Hematopoietic multipotent progenitor cell treated with erythropoietin and hydrocortisone succinate and interleukin-3 and kit ligand, for 4 days (in vitro differentiated cells): ENCODE measurements at regions not wholly inside any gene's neighbourhood (a gene's known extent, or its start where the extent isn't known, plus 50 kb on each side); places are given as distances from the start of the nearest gene placed in this dataset.
A peak's percentile ranks its signal among the peaks of the same experiment; 100 is the strongest.
"Not testable (repeated sequence)": the region's sequence is repeated elsewhere in the genome, so short reads cannot be mapped to it uniquely, and the experiment has no call there.

Experiments
- DNase-seq: peaks from one replicate; pipeline ENCODE4 v3.0.0-alpha.2; 2015

DNA sequence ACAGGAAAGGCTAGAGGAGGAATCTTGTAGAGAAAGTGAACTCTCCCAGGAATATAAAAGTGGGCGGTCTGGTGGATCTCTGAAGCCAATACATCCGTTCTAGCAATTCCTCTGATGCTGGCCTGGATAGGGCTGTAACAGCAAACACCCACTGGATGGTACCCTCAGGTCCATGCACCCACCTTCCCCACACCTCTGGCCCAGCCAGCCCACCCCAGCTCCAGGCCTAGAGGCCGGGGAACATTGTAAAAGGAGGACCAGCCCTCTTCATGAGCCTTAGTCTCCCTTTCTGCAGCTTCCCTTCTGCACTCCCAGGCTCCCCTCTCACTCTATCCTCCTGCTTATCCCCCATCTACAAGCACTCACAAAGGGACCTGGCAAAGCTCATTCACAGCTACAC lies 443.9 kb downstream of the BUD13 start:
- no peak for DNase-seq

DNA sequence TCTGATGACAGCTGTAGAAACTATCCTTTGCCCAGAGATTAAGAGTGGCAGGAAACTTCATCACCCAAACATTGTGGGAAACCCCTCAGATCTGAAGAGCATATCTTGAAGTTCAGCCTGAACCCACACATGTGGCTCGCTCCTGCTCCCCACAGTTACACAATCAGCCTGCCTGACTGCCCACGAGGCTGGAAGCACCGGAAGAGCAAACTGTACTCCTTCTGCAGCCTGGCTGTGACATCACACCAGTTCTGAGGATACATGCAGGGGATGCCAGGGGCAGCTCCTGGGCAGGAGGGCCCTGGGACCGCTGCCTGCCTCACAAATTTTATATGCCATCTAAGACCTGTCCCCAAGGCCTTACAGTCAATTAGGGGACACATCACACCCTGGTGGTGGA lies 444.4 kb downstream of the BUD13 start:
- no peak for DNase-seq

- DNase-seq = no peak
Measured at GRCh38 chr11:116326146-116326545, 446.6 kb downstream of the BUD13 start.

DNA sequence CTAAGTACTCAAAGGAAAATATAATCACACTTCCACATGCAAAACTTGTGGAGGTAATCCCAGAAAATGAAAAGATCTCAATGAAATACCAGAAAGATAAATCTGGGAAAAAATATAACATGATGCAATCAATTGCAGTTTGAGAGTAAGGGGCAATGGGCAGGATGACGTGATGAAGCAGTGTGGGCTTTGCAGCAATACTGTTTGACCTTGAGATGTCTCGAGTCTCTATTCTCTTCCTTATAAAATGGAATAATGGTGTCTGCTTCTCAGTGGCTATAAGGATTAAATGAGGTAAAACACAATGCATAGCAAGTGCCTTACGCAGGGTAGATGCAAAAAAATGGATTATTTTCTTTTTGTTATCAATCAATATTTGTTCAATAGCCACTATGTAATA lies 447.5 kb downstream of the BUD13 start:
- no peak for DNase-seq

- DNase-seq = not testable (repeated sequence)
Measured at GRCh38 chr11:116324077-116324476, 448.7 kb downstream of the BUD13 start.

DNA sequence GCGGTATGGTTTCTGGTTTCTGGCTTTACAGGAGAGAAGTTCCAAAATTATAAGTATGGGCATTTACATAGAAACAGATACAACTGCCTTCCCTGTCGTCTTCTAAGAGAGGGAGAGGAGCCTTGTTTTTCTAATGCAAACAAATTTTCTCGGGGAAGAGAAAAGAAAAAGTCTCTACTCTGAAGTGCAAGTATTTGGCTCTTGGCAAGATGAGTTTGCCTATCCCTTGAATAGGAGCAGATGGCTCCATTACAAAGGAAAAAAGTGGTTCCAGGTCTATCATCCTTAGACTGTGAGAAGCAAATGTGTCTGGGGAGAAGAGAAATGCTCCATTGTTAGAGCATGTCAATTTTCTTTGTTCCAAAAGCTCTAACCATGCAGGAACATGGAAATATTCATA lies 455.6 kb downstream of the BUD13 start:
- DNase-seq = no peak

DNA sequence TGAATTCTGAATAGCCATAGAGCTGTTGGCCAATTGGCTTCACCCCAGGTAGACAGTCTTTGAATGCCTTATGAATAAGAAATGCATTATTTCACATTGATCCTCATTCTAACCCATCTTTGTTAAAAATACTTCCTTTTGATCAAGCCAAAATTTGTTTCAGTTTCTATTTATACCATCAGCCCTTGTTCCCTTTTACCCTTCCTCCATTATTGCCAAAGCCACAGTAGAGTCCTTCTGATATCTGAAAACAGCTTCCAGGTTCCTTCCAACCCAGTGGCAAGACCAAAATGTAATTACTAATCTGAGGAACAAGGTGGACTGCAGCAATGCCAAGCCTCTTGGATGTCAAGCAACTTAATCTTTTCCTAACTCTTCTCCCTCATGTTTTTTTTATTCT lies 458.8 kb downstream of the BUD13 start:
- no peak for DNase-seq

DNA sequence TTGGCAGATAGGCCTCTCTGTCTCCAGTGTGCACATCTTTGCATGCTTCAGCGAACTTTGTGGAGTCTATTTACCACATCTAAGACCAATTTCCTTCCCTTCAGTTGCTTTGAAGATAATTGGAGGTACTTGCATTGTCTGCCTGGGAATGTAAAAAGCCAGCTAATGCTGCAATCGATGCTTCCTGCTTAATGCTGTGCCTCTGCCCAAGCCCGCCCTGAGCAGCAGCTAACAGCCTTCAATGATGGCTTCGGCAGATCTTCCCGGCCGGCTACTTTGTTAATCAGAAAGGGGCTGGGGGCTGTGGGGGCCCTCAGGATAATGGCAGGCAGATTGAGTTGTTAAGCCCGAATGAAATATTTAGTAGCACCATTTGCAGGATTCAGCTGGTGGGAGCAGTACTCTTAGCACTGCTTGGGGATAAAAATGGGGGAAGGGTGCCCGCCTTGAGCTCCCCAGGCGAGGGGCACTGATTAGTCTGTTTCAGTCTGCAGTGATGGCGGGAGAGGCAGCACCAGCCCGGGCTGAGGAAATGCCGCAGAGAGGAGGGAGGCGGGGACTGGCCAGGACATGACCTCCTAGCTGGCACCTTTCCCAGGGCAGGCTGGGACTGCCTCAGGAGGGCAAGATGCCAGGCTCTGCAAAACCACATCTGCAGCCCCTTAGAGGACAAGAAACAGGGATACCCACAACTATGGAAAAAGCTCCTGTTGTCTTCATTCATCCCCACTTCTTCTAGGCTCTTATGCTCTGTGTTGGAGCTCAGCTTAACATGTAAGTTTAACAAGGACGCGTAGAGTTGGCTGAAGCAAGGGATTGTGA lies 460.0 kb downstream of the BUD13 start:
- DNase-seq = peak; percentile 70

- no peak for DNase-seq
Measured at GRCh38 chr11:116311206-116311605, 461.6 kb downstream of the BUD13 start.

DNA sequence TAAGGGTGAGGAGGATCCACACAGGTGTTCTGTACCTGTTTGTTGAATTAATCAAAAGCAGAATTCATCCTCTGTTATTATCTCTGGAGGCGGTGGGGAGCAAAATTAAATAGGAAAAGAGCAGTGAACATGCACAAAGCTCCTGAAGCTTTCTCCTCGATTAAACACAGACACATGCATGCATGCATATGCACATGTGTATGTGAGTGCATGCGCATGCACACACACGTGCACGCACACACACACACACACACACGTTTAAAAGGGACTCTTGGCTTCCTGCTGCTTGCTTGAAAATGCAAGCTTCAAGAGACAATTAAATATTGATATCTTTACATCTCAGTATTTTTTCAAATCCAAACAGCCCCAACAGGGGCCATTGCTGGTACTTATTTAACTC lies 462.1 kb downstream of the BUD13 start:
- DNase-seq = no peak

GRCh38 chr11:116310226-116310625 lies 462.6 kb downstream of the BUD13 start:
- no peak for DNase-seq

GRCh38 chr11:116309446-116309845 lies 463.3 kb downstream of the BUD13 start:
- DNase-seq = no peak

DNA sequence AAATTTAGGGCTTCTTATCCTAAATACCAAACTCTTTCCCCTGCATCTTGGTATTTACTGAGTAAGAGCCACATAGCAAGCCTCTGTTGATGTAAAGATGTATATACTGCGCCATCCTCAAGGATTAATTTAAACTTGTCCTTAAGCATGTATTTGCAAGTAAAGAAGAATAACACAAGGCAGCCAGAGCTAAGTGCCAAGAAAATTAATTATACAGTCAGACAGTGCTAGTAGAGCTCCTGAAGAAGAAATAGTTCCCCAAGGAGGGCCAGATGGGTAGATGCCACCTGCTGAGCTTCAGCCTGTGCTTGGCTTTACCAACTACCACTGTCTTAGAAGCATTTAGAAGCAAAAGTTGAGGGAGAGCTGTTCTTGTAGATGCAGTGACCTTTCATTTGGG lies 470.0 kb downstream of the BUD13 start:
- DNase-seq = no peak

DNA sequence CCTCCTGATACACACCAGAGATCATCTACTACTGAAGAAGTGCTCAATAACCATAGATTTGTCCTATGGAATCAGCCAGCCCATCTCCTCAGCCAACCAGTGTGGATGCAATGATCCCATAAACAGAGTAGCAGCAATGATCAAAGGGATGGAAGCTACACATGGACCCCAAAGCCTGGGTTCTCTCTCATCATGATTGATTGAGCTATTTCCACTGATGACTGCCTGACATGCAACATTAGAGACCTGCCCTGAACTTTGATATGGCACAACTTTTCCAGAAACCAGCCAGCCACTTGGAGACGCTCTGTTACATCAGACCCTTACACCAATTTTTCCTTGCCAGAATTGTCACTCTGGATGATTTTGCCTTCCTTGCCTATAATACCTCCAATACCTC lies 471.6 kb downstream of the BUD13 start:
- DNase-seq = no peak

DNA sequence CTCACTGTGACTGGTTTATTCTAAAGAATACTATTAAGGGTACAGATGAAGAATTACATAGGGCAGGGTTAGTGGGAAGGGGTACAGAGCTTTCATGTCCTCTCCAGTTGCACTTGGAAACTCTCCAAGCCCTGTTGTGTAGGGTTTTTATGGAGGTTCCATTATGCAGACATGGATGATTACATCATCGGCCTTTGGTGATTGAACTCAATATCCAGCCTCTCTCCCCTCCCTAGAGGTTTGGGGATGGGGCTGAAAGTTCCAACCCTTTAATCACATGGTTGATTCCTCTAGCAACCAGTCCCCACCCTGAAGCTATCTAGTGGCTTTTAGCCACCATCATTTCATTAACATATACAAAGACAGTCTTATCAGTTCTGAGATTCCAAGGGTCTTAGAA lies 472.6 kb downstream of the BUD13 start:
- no peak for DNase-seq

GRCh38 chr11:116294630-116295029 lies 478.2 kb downstream of the BUD13 start:
- no peak for DNase-seq

DNA sequence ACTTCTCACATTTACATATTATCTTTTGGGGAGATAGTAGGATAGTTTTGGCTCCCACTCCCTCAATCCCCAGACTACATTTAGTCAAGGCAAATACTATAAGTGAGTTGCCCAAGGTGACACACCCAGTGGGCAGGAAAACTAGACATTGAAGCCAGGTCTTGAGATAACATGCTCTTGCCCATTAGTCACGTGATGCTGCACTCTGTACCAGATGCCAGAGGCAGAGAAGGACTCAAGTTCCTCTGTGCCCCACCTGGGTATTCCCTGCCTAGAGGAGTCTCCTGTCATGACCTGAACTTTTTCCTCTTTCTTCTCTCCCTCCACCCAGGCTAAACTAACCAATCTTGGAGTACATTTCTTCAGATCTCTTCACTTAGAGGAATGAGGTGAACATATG lies 484.9 kb downstream of the BUD13 start:
- no peak for DNase-seq

DNA sequence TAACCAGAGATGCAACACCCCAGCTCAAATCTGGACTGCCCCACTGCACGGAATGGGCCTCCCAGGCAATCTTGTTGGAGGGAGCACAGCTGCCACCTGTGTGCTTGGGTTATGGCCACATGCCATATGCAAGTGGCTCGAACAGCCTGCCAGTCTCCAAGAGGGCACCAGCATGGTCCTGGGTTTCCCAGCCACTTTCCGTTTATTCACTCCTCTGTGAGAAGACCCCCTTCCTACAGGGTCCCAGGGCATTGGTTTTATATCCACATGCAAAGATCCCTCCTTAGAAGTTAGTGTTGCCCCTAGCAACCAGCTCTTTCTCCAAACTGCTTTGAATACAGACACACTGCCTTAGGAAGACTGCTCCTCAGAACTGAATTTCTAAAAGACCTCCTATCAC lies 487.8 kb downstream of the BUD13 start:
- no peak for DNase-seq

GRCh38 chr11:116283300-116283699 lies 489.5 kb downstream of the BUD13 start:
- no peak for DNase-seq

DNA sequence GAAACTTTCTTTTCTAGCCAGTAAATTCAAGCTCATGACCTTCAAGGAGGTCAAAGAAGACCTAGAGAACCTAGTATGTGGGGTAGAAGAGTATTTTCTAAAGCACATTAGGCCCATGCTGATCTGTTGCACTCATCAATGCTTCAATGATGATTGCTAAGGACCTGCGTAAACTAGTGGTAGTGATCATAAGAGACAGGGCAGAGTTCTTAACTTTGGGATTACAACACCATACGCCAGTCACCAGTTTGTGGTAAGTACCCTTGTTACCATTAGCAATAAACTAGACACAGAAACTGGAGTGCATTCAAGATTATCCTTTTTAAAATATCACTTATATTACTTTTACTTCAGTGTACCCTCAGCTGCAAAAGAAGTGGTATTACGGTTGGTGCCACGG lies 490.3 kb downstream of the BUD13 start:
- no peak for DNase-seq

DNA sequence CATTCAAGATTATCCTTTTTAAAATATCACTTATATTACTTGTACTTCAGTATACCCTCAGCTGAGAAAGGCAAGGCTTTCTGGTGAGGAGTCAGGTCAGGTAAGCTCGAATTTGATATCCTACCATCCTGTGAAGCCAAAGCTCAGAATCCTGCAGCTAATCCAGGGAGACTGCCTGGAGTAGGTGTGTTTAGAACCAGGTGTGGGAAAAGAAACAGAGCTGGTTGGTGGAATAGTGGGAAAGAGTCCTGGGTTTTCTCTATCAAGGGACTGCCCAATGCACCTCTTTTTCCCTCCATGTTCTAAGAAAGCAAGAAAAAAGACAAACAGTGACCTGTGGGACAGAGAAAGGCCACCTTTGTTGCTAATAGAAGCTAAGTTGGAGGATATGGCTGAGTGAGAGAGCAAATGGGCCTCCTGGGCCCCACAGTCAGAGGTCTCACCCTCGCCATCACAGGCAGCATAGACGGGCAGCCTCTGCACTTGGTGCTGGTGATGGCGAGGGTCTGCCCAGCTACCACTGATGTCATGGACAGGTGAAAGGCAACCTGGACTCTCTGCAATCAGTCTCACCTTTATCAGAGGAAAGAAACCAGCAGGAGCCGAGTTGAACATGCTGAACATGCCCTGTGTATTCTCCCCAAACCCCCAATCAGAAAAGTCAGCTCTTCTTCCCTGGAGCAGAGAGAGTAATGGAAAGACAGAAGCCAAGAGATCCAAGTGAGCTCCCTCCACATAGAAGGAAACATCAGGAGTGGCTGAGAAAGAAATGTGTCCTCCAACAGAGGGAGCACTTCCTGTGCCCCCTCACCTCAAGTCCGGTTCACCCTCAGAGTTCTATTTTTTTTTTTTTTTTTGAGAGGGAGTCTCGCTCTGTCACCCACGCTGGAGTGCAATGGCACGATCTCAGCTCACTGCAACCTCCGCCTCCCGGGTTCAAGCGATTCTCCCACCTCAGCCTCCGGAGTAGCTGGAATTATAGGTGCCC lies 491.3 kb downstream of the BUD13 start:
- no peak for DNase-seq

- no peak for DNase-seq
Measured at GRCh38 chr11:116279511-116279910, 493.3 kb downstream of the BUD13 start.

DNA sequence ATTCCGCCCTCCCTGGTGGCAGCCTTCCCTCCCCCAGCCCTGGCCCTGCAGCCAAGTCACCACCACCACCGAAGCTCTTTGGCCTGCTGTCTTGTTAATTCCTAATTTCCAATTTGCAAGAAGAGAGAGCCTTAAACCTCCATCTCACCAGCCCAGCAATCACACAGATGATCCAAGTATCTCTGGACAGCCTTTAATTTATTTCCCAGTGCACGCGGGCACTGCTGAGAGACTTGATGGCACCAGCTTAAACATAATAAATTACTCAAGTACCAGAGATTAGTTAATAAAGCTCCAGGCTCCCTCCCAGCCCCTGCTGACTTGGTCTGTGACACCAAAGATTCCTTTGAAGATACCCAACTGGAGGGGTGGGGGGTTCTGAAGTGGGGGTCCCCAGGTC lies 494.7 kb downstream of the BUD13 start:
- DNase-seq = no peak
